ENCODE measurements at regions not wholly inside any gene's neighbourhood (a gene's known extent, or its start where the extent isn't known, plus 50 kb on each side); places are given as distances from the start of the nearest gene placed in this dataset.

- Histone ChIP-seq H3K36me3 (no peaks in the 10 kb centered on the region), H3K27me3 (no peaks in the 10 kb centered on the region), H3K4me1 (peaks cover 0 to 33% (median 5%) of the 10 kb centered on the region in 3 donors), H3K9me3 (no peaks in the 10 kb centered on the region), H3K27ac (peak overlapping the region in 2 of 4 donors; percentile 54 to 64), H3K4me3 (no peak overlapping the region)
- WGBS, 2 donors: 75 to 95% methylated on average over 1 of the region's 1 CpG
- DNase-seq: no peak
- TF ChIP-seq CTCF (IDR thresholded peaks at IDR 0.05) (no peak), POLR2A (IDR thresholded peaks at IDR 0.05) (no peak)
- intact Hi-C loops (cut with DNase I): no loop called here
Observed at GRCh38 chr6:63517221-63517620, 55.1 kb upstream of the LOC128125822 start.

GRCh38 chr6:63521475-63522210, 50.6 kb upstream of the LOC128125822 start:
- Histone ChIP-seq H3K27me3 (no peaks in the 10 kb centered on the region), H3K9me3 (no peaks in the 10 kb centered on the region), H3K4me1 (peaks cover 0 to 25% (median 5%) of the 10 kb centered on the region in 3 donors), H3K27ac (no peak overlapping the region), H3K36me3 (no peaks in the 10 kb centered on the region), H3K4me3 (no peak overlapping the region)
- DNase-seq: no peak
- TF ChIP-seq POLR2A (IDR thresholded peaks at IDR 0.05): no peak
- TF ChIP-seq CTCF (IDR thresholded peaks at IDR 0.05): no peak
- intact Hi-C loops (cut with DNase I): no loop called here
